NCI-H510A treated with DMSO at 0.1 percent for 48 hours (cell line): ENCODE measurements at regions not wholly inside any gene's neighbourhood (a gene's known extent, or its start where the extent isn't known, plus 50 kb on each side); places are given as distances from the start of the nearest gene placed in this dataset.

Experiments
- DNase-seq: peaks from one replicate; lab custom pipeline; 2025; lab: John Stamatoyannopoulos, UW

- no peak for DNase-seq
These were observed 178.4 kb downstream of the MRPL14 start for GRCh38 chr6:43948527-43949485.

- no peak for DNase-seq
These were observed 177.8 kb downstream of the VEGFA start for GRCh38 chr6:43947860-43948259.

- DNase-seq = no peak
These were observed 176.8 kb downstream of the VEGFA start for GRCh38 chr6:43946641-43947363.

GRCh38 chr6:43945768-43946080 is 175.7 kb downstream of the VEGFA start:
- DNase-seq = no peak

GRCh38 chr6:43944908-43945767 is 175.1 kb downstream of the VEGFA start:
- no peak for DNase-seq

- no peak for DNase-seq
These were observed 173.8 kb downstream of the VEGFA start for GRCh38 chr6:43943781-43944250.

- no peak for DNase-seq
These were observed 173.2 kb downstream of the VEGFA start for GRCh38 chr6:43943099-43943766.

- DNase-seq = no peak
These were observed 172.6 kb downstream of the VEGFA start for GRCh38 chr6:43942616-43943015.

- no peak for DNase-seq
These were observed 172.0 kb downstream of the VEGFA start for GRCh38 chr6:43942011-43942442.

GRCh38 chr6:43941174-43941573 is 171.2 kb downstream of the VEGFA start:
- DNase-seq = no peak

GRCh38 chr6:43940393-43941087 is 170.5 kb downstream of the VEGFA start:
- no peak for DNase-seq

- no peak for DNase-seq
These were observed 170.0 kb downstream of the VEGFA start for GRCh38 chr6:43940071-43940392.

GRCh38 chr6:43939281-43940070 is 169.5 kb downstream of the VEGFA start:
- no peak for DNase-seq

GRCh38 chr6:43938178-43939105 is 168.4 kb downstream of the VEGFA start:
- no peak for DNase-seq

GRCh38 chr6:43937236-43938177 is 167.5 kb downstream of the VEGFA start:
- DNase-seq = no peak

- no peak for DNase-seq
These were observed 166.5 kb downstream of the VEGFA start for GRCh38 chr6:43936476-43936875.

GRCh38 chr6:43935921-43936439 is 166.0 kb downstream of the VEGFA start:
- no peak for DNase-seq
